ENCODE measurements at regions not wholly inside any gene's neighbourhood (a gene's known extent, or its start where the extent isn't known, plus 50 kb on each side); places are given as distances from the start of the nearest gene placed in this dataset.

GRCh38 chr5:98513380-98513779, 260.1 kb upstream of the RGMB start:
- TF ChIP-seq CTCF (IDR thresholded peaks at IDR 0.05; ENCODE audit: low read depth, low read length), result no peak
- no peak for DNase-seq (ENCODE audit: extremely low read depth, low read depth)

DNA sequence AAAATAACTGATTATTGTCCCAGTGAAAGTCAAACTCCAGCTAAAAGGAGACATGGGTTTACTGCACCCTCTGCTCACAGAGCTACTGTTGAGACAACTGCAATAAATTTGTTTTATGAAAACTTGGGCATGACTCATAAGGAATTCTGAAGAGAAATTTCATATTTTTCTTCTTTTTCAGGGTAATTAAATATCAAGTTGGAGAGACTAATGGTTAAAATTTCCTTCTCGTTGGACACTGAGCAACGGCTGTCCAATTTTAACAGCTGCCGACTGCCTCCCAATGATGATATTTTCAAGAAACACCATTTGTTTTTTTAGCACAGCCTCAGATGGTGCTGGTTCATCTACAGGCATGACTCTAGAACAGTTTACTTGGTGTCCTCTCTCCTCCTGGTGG, 259.2 kb upstream of the RGMB start:
- no peak for DNase-seq (ENCODE audit: extremely low read depth, low read depth)
- no peak for TF ChIP-seq CTCF (IDR thresholded peaks at IDR 0.05; ENCODE audit: low read depth, low read length)

DNA sequence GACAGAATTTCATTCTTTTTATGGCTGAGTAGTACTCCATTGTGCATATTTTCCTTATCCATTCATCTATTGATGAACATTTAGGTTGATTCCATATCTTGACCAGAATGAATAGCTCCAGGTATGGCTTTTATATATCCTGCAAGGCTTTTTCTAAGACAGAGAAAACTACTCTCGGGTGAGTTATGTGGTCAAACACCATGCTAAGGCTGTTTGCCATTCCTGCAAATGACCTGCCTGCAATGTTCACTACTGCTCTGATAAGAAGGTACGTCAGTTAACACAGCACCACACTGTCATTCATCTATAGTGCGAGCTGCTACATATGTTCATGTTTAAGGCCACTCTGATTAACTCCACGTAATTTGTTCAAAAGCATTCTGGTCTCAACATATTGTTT, 256.8 kb upstream of the RGMB start:
- TF ChIP-seq CTCF (IDR thresholded peaks at IDR 0.05; ENCODE audit: low read depth, low read length), result no peak
- DNase-seq (ENCODE audit: extremely low read depth, low read depth), result no peak

- no peak for DNase-seq (ENCODE audit: extremely low read depth, low read depth)
- TF ChIP-seq CTCF (IDR thresholded peaks at IDR 0.05; ENCODE audit: low read depth, low read length), result no peak
Observed at GRCh38 chr5:98517560-98518366, 255.7 kb upstream of the RGMB start.

GRCh38 chr5:98518754-98519153, 254.7 kb upstream of the RGMB start:
- no peak for TF ChIP-seq CTCF (IDR thresholded peaks at IDR 0.05; ENCODE audit: low read depth, low read length)
- no peak for DNase-seq (ENCODE audit: extremely low read depth, low read depth)

DNA sequence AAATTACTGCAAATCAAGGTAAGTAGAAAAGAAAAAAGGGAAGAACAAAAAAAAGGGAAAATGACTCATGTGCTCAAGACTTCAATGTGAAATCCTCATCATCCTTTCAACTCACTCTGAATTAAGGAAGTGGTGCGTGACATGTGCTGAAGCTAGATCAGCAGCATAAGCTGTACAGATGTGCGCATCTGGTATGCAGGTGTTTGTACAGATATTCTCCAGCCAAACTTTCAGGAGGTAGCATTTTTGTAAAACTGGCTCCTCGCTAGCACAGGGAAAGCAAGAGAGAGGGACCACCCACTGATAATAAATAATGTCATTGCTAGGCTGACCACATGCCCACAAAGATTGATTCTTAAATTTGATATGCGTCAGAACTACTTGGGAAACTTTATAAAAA, 253.9 kb upstream of the RGMB start:
- no peak for TF ChIP-seq CTCF (IDR thresholded peaks at IDR 0.05; ENCODE audit: low read depth, low read length)
- DNase-seq (ENCODE audit: extremely low read depth, low read depth), result no peak

DNA sequence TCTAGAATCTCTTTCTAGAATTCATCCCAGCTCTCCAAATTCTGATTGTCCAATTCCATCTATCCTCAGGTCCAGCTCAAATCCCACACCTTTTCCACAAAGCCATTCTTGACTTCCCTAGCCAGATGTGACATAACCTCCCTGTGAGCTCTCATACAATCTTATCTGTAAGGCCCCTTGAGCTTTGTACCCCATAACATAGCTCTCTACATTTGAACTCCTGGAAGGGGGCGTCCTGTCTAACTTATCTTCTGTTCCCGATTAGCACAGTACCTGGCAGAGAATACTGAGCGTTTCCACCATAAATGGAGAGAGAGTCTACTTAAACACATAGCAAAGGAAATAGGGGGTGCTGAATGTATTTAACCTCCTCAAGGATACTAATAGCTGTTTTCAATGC, 251.6 kb upstream of the RGMB start:
- no peak for TF ChIP-seq CTCF (IDR thresholded peaks at IDR 0.05; ENCODE audit: low read depth, low read length)
- DNase-seq (ENCODE audit: extremely low read depth, low read depth), result no peak

All from AG09319 (cell line).